Fibroblast of the aortic adventitia (primary cell): ENCODE measurements at regions not wholly inside any gene's neighbourhood (a gene's known extent, or its start where the extent isn't known, plus 50 kb on each side); places are given as distances from the start of the nearest gene placed in this dataset.

Source experiments
- DNase-seq: peaks from one replicate; pipeline ENCODE4 v3.0.0-alpha.2; 2010; ENCODE audit warnings: low read depth
- H3K4me3 ChIP-seq: 2 replicates; pipeline ENCODE4 v1.5.1; 2011; ENCODE audit warnings: low read depth, mild to moderate bottlenecking, control low read depth, low read length, moderate library complexity
- CTCF ChIP-seq: IDR thresholded peaks from 2 replicates; pipeline ENCODE4 v1.5.1; 2011; ENCODE audit warnings: mild to moderate bottlenecking, low read length, control low read depth, inconsistent platforms; ENCODE audit not compliant: insufficient read depth

- no peak for TF ChIP-seq CTCF
- no peak for DNase-seq
- no peak overlapping the region for H3K4me3 ChIP-seq
Measured at GRCh38 chr6:6920114-6920986, 187.4 kb upstream of the RREB1 start.

- no peak overlapping the region for H3K4me3 ChIP-seq
- DNase-seq: no peak
- no peak for TF ChIP-seq CTCF
Measured at GRCh38 chr6:6920987-6921313, 186.8 kb upstream of the RREB1 start.

- DNase-seq: no peak
- TF ChIP-seq CTCF: no peak
- H3K4me3 ChIP-seq: no peak overlapping the region
Measured at GRCh38 chr6:6922166-6922565, 185.6 kb upstream of the RREB1 start.

- TF ChIP-seq CTCF: no peak
- DNase-seq: no peak
- no peak overlapping the region for H3K4me3 ChIP-seq
Measured at GRCh38 chr6:6923605-6924004, 184.2 kb upstream of the RREB1 start.

GRCh38 chr6:6924708-6925107 is 183.1 kb upstream of the RREB1 start:
- DNase-seq: no peak
- TF ChIP-seq CTCF: no peak
- H3K4me3 ChIP-seq: no peak overlapping the region

GRCh38 chr6:6925391-6926164 is 182.2 kb upstream of the RREB1 start:
- DNase-seq: no peak
- no peak for TF ChIP-seq CTCF

More at GRCh38 chr6:6925391-6926164, 182.2 kb upstream of the RREB1 start:
- H3K4me3 ChIP-seq: no peak overlapping the region
